Mesothelial cell of epicardium (in vitro differentiated cells): ENCODE measurements at regions not wholly inside any gene's neighbourhood (a gene's known extent, or its start where the extent isn't known, plus 50 kb on each side); places are given as distances from the start of the nearest gene placed in this dataset.
"Not testable (repeated sequence)": the region's sequence is repeated elsewhere in the genome, so short reads cannot be mapped to it uniquely, and the experiment has no call there.

Experiments used
- DNase-seq, 2 experiments: peaks; one replicate each; pipeline ENCODE4 v3.0.0; 2021; ENCODE audit warnings: low spot score in 2 of 2; ENCODE audit not compliant: unreplicated experiment in 2 of 2
- H3K27ac Mint-ChIP-seq: 2 replicates; pipeline ENCODE4 v1.8.0; 2021; ENCODE audit warnings: mixed read lengths
- H3K27me3 Mint-ChIP-seq: 2 replicates; pipeline ENCODE4 v1.8.0; 2021; ENCODE audit warnings: low read depth, mixed read lengths
- H3K36me3 Mint-ChIP-seq: 2 replicates; pipeline ENCODE4 v1.8.0; 2021; ENCODE audit warnings: mixed read lengths
- H3K4me1 Mint-ChIP-seq: 2 replicates; pipeline ENCODE4 v1.8.0; 2021; ENCODE audit warnings: mixed read lengths
- H3K4me3 Mint-ChIP-seq: 2 replicates; pipeline ENCODE4 v1.8.0; 2021; ENCODE audit warnings: mild to moderate bottlenecking, moderate library complexity, mixed read lengths
- H3K9me3 Mint-ChIP-seq: 2 replicates; pipeline ENCODE4 v1.8.0; 2021; ENCODE audit warnings: mixed read lengths
- TF ChIP-seq, protein P1 (sequence below): fragments of 200-600 bp; sonication (generic); IDR thresholded peaks from one replicate; pipeline ENCODE4 v1.5.0; 2021; ENCODE audit warnings: antibody characterized with exemption; ENCODE audit not compliant: unreplicated experiment

DNA sequence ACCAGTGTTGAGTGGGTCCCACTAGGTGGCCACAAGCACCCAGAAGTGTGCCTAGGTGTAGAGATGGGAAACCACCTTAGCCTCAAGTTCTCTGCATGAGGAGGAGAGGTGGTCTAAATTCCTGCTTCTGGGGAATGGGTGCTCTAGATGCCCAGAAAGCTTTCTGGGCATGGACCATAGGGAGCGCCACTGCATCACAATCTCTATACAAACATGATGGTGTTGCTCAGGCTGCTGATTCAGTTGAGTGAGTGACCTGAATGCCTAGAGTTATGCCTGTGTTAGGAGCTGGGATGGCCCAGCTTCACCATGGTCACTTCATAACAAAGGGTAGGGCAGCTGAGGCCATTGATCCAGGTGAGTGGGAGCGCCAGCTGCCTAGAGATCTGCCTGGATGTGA is 667.9 kb upstream of the ARRDC3 start:
- H3K36me3 Mint-ChIP-seq: peaks cover 3% of the 10 kb centered on the region
- no peak for DNase-seq
- peaks cover 35% of the 10 kb centered on the region for H3K9me3 Mint-ChIP-seq
- H3K27me3 Mint-ChIP-seq: no peaks in the 10 kb centered on the region
- H3K4me3 Mint-ChIP-seq: no peak overlapping the region
- H3K27ac Mint-ChIP-seq: no peak overlapping the region
- TF ChIP-seq, protein P1, sequence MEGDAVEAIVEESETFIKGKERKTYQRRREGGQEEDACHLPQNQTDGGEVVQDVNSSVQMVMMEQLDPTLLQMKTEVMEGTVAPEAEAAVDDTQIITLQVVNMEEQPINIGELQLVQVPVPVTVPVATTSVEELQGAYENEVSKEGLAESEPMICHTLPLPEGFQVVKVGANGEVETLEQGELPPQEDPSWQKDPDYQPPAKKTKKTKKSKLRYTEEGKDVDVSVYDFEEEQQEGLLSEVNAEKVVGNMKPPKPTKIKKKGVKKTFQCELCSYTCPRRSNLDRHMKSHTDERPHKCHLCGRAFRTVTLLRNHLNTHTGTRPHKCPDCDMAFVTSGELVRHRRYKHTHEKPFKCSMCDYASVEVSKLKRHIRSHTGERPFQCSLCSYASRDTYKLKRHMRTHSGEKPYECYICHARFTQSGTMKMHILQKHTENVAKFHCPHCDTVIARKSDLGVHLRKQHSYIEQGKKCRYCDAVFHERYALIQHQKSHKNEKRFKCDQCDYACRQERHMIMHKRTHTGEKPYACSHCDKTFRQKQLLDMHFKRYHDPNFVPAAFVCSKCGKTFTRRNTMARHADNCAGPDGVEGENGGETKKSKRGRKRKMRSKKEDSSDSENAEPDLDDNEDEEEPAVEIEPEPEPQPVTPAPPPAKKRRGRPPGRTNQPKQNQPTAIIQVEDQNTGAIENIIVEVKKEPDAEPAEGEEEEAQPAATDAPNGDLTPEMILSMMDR: no peak
- no peaks in the 10 kb centered on the region for H3K4me1 Mint-ChIP-seq

DNA sequence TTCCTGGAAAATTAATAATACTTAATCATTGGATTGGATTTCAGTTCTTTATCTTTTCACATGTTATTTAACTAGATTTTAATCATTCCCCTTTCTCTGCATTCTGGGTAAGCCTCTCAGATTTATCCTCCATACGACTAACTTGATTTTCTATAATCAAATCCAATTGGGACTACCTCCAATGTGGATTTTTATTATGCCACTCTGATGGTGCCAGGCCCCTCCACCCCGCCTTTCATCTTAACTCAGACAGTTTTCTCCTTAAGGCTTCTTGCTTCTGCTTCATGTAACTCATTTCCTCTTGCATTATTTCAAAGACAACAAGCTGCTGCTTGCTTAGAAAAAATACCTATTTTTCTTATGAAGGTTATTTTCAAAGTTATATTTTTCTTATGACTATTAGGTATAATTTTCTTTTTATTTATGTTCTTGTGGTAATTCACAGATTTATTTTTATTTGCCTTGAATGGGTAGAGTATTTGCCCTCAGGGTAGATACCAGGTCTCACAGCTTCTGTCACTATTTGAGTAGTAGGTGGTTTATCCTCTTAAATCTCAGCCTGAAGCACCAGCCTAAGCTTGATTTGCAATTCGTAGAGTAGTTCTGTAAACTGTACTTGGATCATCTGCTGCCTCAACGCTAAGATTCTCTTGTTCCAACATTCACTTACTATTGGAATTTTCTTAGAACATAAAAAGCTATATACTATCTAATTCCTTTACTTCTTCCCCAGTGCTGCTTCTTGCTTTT is 659.0 kb upstream of the ARRDC3 start:
- Mint-ChIP-seq H3K4me1 (peaks cover 31% of the 10 kb centered on the region), H3K9me3 (peaks cover 11% of the 10 kb centered on the region), H3K27me3 (no peaks in the 10 kb centered on the region), H3K4me3 (no peak overlapping the region), H3K27ac (peak overlapping the region; percentile 43), H3K36me3 (no peaks in the 10 kb centered on the region)
- TF ChIP-seq, protein P1: no peak
- DNase-seq: no peak

DNA sequence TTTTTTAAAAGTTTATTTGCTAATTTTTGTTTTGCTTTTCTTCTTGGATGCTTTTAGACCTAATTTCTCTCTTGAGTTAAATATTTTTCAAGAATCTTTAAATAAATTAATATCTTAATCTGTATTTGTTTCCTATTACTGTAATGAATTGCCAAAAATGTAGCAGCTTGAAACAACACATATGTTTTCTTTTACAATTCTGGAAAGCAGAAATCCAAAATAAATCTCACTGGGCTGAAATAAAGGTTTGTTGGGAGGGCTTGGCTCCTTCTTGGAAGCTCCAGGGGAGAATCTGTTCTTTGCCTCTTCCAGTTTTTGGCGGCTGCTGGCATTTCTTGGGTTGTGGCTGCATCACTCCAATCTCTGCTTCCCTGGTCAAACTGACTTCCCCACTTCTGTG is 658.1 kb upstream of the ARRDC3 start:
- Mint-ChIP-seq H3K27me3 (no peaks in the 10 kb centered on the region), H3K36me3 (no peaks in the 10 kb centered on the region), H3K27ac (no peak overlapping the region), H3K4me3 (no peak overlapping the region), H3K4me1 (peaks cover 31% of the 10 kb centered on the region), H3K9me3 (peaks cover 11% of the 10 kb centered on the region)
- TF ChIP-seq, protein P1: no peak
- no peak for DNase-seq

DNA sequence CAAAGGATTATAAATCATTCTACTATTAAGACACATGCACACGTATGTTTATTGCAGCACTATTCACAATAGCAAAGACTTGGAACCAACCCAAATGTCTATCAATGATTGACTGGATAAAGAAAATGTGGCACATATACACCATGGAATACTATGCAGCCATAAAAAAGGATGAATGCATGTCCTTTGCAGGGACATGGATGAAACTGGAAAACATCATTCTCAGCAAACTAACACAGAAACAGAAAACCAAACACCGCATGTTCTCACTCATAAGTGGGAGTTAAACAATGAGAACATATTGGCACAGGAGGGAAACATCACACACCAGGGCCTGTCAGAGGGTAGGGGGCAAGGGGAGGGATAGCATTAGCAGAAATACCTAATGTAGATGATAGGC is 646.7 kb upstream of the ARRDC3 start:
- H3K4me1 Mint-ChIP-seq, H3K36me3 Mint-ChIP-seq, H3K27me3 Mint-ChIP-seq, H3K27ac Mint-ChIP-seq, H3K9me3 Mint-ChIP-seq, H3K4me3 Mint-ChIP-seq, DNase-seq: not testable (repeated sequence)

DNA sequence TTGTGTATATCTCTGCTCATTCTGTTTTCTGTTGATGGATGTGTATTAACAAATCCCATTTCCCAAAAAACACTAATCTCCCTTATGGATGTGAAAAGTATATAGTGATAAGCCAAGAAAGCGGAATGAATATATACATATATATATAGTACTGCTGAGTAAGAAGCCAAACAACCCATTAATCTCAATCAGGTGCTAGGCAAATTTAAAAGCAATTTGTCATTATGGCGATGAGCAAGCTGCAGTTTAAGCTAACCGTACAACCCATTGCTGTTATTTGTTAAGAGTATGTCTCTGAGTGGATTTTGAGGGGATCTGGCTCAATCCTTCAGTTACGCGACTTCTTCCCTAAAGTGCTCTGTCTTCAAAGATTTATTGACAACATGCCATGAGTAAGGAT is 640.4 kb upstream of the ARRDC3 start:
- TF ChIP-seq, protein P1: no peak
- no peak overlapping the region for H3K4me3 Mint-ChIP-seq
- no peaks in the 10 kb centered on the region for H3K36me3 Mint-ChIP-seq
- H3K9me3 Mint-ChIP-seq: no peaks in the 10 kb centered on the region
- H3K27ac Mint-ChIP-seq: no peak overlapping the region
- no peaks in the 10 kb centered on the region for H3K27me3 Mint-ChIP-seq
- peaks cover 20% of the 10 kb centered on the region for H3K4me1 Mint-ChIP-seq
- no peak for DNase-seq

DNA sequence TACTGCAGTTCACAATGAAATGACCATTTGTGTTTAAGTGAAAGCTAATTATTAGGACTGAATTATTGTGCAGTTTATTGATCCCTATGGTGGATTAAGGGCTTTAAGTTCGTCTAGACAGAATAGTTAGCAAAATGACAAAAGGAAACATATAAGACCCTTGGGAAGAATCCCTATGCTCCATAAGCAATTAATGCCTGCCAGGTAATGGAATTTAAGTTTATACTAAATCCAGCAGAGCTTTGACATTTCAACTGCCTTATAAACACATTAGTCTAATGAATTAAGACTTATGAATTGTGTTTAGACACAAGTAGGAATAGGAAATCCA is 640.0 kb upstream of the ARRDC3 start:
- no peaks in the 10 kb centered on the region for H3K9me3 Mint-ChIP-seq
- no peak overlapping the region for H3K4me3 Mint-ChIP-seq
- peaks cover 22% of the 10 kb centered on the region for H3K4me1 Mint-ChIP-seq
- H3K27me3 Mint-ChIP-seq: no peaks in the 10 kb centered on the region
- TF ChIP-seq, protein P1: no peak
- H3K27ac Mint-ChIP-seq: no peak overlapping the region
- H3K36me3 Mint-ChIP-seq: no peaks in the 10 kb centered on the region
- DNase-seq: no peak
